ENCODE measurements at regions not wholly inside any gene's neighbourhood (a gene's known extent, or its start where the extent isn't known, plus 50 kb on each side); places are given as distances from the start of the nearest gene placed in this dataset.

GRCh38 chr1:244780311-244780710, 55.1 kb upstream of the COX20 start:
- H3K4me3 Mint-ChIP-seq, result no peak overlapping the region
- H3K27me3 Mint-ChIP-seq (ENCODE audit: low read depth in 3 of 3), result peaks cover 0 to 2% (median 2%) of the 10 kb centered on the region in 3 donors

GRCh38 chr1:244782056-244782455, 53.4 kb upstream of the COX20 start:
- H3K79me2 ChIP-seq (ENCODE audit: insufficient read depth, low read length), result no peaks in the 10 kb centered on the region
- no peak for TF ChIP-seq CTCF (IDR thresholded peaks at IDR 0.05)
- H3K27me3 ChIP-seq (ENCODE audit: control insufficient read depth in 2 of 2, insufficient read depth in 2 of 2, low read length in 2 of 2), result no peaks in the 10 kb centered on the region
- H3K36me3 Mint-ChIP-seq, result no peaks in the 10 kb centered on the region
- DNase-seq, result no peak
- no peaks in the 10 kb centered on the region for H4K20me1 ChIP-seq (ENCODE audit: insufficient read depth, low read length)
- peaks cover 0 to 1% (median 0%) of the 10 kb centered on the region in 7 donors for H3K9me3 Mint-ChIP-seq
- H3K36me3 ChIP-seq (replicated peaks in 1 of 2; ENCODE audit: control insufficient read depth in 1 of 2, insufficient read depth in 2 of 2, low read length in 2 of 2), result no peaks in the 10 kb centered on the region
- H3K4me3 Mint-ChIP-seq, result no peak overlapping the region
- H3K4me1 ChIP-seq (ENCODE audit: control insufficient read depth in 1 of 2, insufficient read depth in 2 of 2, low read length in 2 of 2), result no peaks in the 10 kb centered on the region
- no peak overlapping the region for H3K27ac Mint-ChIP-seq
- H3K9me3 ChIP-seq (replicated peaks in 1 of 2; ENCODE audit: control insufficient read depth in 1 of 2, insufficient read depth in 1 of 2, low read length in 2 of 2), result no peaks in the 10 kb centered on the region
- H3K27ac ChIP-seq (ENCODE audit: low read depth in 1 of 2, low read length in 2 of 2), result no peak overlapping the region
- no peak overlapping the region for H3K9ac ChIP-seq (ENCODE audit: insufficient read depth, low read length, poor library complexity, severe bottlenecking)
- no peak overlapping the region for H2AFZ ChIP-seq (ENCODE audit: insufficient read depth, low read depth, low read length, poor library complexity, severe bottlenecking)
- intact Hi-C loops (cut with micrococcal nuclease), result no loop called here
- 98% methylated on average over 3 of the region's 3 CpGs for WGBS (ENCODE audit: insufficient coverage)
- H3K27me3 Mint-ChIP-seq (ENCODE audit: low read depth in 3 of 3), result peaks cover 0 to 2% (median 2%) of the 10 kb centered on the region in 3 donors
- no peaks in the 10 kb centered on the region for H3K4me1 Mint-ChIP-seq
- H3K4me2 ChIP-seq (replicated peaks; ENCODE audit: extremely low read depth, low read length, poor library complexity, severe bottlenecking), result no peak overlapping the region
- H3K4me3 ChIP-seq (replicated peaks in 1 of 3; ENCODE audit: low read depth in 2 of 3, low read length in 3 of 3), result no peak overlapping the region

More at GRCh38 chr1:244780311-244780710, 55.1 kb upstream of the COX20 start:
- Histone ChIP-seq H3K27ac (ENCODE audit: low read depth in 1 of 2, low read length in 2 of 2) (no peak overlapping the region), H3K27me3 (ENCODE audit: control insufficient read depth in 2 of 2, insufficient read depth in 2 of 2, low read length in 2 of 2) (no peaks in the 10 kb centered on the region), H4K20me1 (ENCODE audit: insufficient read depth, low read length) (no peaks in the 10 kb centered on the region), H3K4me1 (ENCODE audit: control insufficient read depth in 1 of 2, insufficient read depth in 2 of 2, low read length in 2 of 2) (no peaks in the 10 kb centered on the region), H3K36me3 (replicated peaks in 1 of 2; ENCODE audit: control insufficient read depth in 1 of 2, insufficient read depth in 2 of 2, low read length in 2 of 2) (no peaks in the 10 kb centered on the region), H2AFZ (ENCODE audit: insufficient read depth, low read depth, low read length, poor library complexity, severe bottlenecking) (no peak overlapping the region), H3K9ac (ENCODE audit: insufficient read depth, low read length, poor library complexity, severe bottlenecking) (no peak overlapping the region), H3K9me3 (replicated peaks in 1 of 2; ENCODE audit: control insufficient read depth in 1 of 2, insufficient read depth in 1 of 2, low read length in 2 of 2) (no peaks in the 10 kb centered on the region), H3K4me2 (replicated peaks; ENCODE audit: extremely low read depth, low read length, poor library complexity, severe bottlenecking) (no peak overlapping the region), H3K79me2 (ENCODE audit: insufficient read depth, low read length) (no peaks in the 10 kb centered on the region), H3K4me3 (replicated peaks in 1 of 3; ENCODE audit: low read depth in 2 of 3, low read length in 3 of 3) (no peak overlapping the region)
- intact Hi-C loops (cut with micrococcal nuclease), result no loop called here
- no peak for DNase-seq
- Mint-ChIP-seq H3K9me3 (peaks cover 0 to 1% (median 0%) of the 10 kb centered on the region in 7 donors), H3K4me1 (no peaks in the 10 kb centered on the region), H3K27ac (no peak overlapping the region), H3K36me3 (no peaks in the 10 kb centered on the region)
- no peak for TF ChIP-seq CTCF (IDR thresholded peaks at IDR 0.05)
- 97% methylated on average over 15 of the region's 16 CpGs for WGBS (ENCODE audit: insufficient coverage)
